ENCODE measurements at regions not wholly inside any gene's neighbourhood (a gene's known extent, or its start where the extent isn't known, plus 50 kb on each side); places are given as distances from the start of the nearest gene placed in this dataset.
A peak's percentile ranks its signal among the peaks of the same experiment; 100 is the strongest.

- intact Hi-C loops (cut with DNase I, micrococcal nuclease), result no loop called here
- Histone ChIP-seq H3K27ac (ENCODE audit: low read depth in 1 of 2, low read length in 2 of 2) (no peak overlapping the region), H3K4me1 (ENCODE audit: insufficient read depth, low read length) (no peaks in the 10 kb centered on the region), H3K4me3 (ENCODE audit: low read length) (no peak overlapping the region), H3K27me3 (ENCODE audit: control insufficient read depth in 1 of 2, insufficient read depth in 2 of 2, low read length in 2 of 2) (no peaks in the 10 kb centered on the region), H3K36me3 (ENCODE audit: insufficient read depth, low read length) (no peaks in the 10 kb centered on the region), H3K9me3 (ENCODE audit: control insufficient read depth in 1 of 2, insufficient read depth in 1 of 2, low read length in 2 of 2) (no peaks in the 10 kb centered on the region)
- peak overlapping the region; percentile 35 for H3K27ac Mint-ChIP-seq
- ATAC-seq (ENCODE audit: poor library complexity), result no peak
- no peaks in the 10 kb centered on the region for H3K36me3 Mint-ChIP-seq (ENCODE audit: low read depth)
- H3K4me3 Mint-ChIP-seq, result no peak overlapping the region
- DNase-seq, result no peak
- TF ChIP-seq CTCF (IDR thresholded peaks at IDR 0.05), result no peak
- H3K27me3 Mint-ChIP-seq, result no peaks in the 10 kb centered on the region
- H3K4me1 Mint-ChIP-seq (ENCODE audit: low read depth), result peaks cover 29% of the 10 kb centered on the region
- ChIA-PET POLR2A (interaction anchor here (1.0 to 1.3 kb wide), 2 partner anchors 12 to 252 kb away, joined by 3 read pairs; no protein-coding TSS in a partner anchor), CTCF (no interaction called here)
- H3K9me3 Mint-ChIP-seq, result no peaks in the 10 kb centered on the region
These were observed 121.5 kb upstream of the ARG1 start for GRCh38 chr6:131451321-131452144.

GRCh38 chr6:131453803-131454202, 119.2 kb upstream of the ARG1 start:
- Histone ChIP-seq H3K27me3 (ENCODE audit: control insufficient read depth in 1 of 2, insufficient read depth in 2 of 2, low read length in 2 of 2) (no peaks in the 10 kb centered on the region), H3K36me3 (ENCODE audit: insufficient read depth, low read length) (no peaks in the 10 kb centered on the region), H3K4me1 (ENCODE audit: insufficient read depth, low read length) (no peaks in the 10 kb centered on the region), H3K27ac (ENCODE audit: low read depth in 1 of 2, low read length in 2 of 2) (no peak overlapping the region), H3K4me3 (ENCODE audit: low read length) (no peak overlapping the region), H3K9me3 (ENCODE audit: control insufficient read depth in 1 of 2, insufficient read depth in 1 of 2, low read length in 2 of 2) (no peaks in the 10 kb centered on the region)
- ATAC-seq (ENCODE audit: poor library complexity) (no peak), DNase-seq (no peak)
- H3K4me3 Mint-ChIP-seq, result no peak overlapping the region
- intact Hi-C loops (cut with DNase I, micrococcal nuclease), result no loop called here
- CTCF ChIA-PET, result interaction anchor here (0.6 kb wide), 1 partner anchor 143 kb away, joined by 3 read pairs; no protein-coding TSS in a partner anchor
- TF ChIP-seq CTCF (IDR thresholded peaks at IDR 0.05), result no peak
- peaks cover 15% of the 10 kb centered on the region for H3K4me1 Mint-ChIP-seq (ENCODE audit: low read depth)
- H3K27me3 Mint-ChIP-seq, result no peaks in the 10 kb centered on the region
- H3K27ac Mint-ChIP-seq, result no peak overlapping the region
- no peaks in the 10 kb centered on the region for H3K36me3 Mint-ChIP-seq (ENCODE audit: low read depth)
- POLR2A ChIA-PET, result no interaction called here
- H3K9me3 Mint-ChIP-seq, result no peaks in the 10 kb centered on the region

- POLR2A ChIA-PET, result no interaction called here
- Mint-ChIP-seq H3K9me3 (no peaks in the 10 kb centered on the region), H3K4me1 (ENCODE audit: low read depth) (peaks cover 6% of the 10 kb centered on the region), H3K27ac (no peak overlapping the region), H3K36me3 (ENCODE audit: low read depth) (no peaks in the 10 kb centered on the region), H3K27me3 (no peaks in the 10 kb centered on the region), H3K4me3 (no peak overlapping the region)
- no peak for TF ChIP-seq CTCF (IDR thresholded peaks at IDR 0.05)
- ATAC-seq (ENCODE audit: poor library complexity), result no peak
- intact Hi-C loops (cut with DNase I, micrococcal nuclease), result no loop called here
- no peak overlapping the region for H3K4me3 ChIP-seq (ENCODE audit: low read length)
- no peak for DNase-seq
- H3K4me1 ChIP-seq (ENCODE audit: insufficient read depth, low read length), result peaks cover 6% of the 10 kb centered on the region
- no peaks in the 10 kb centered on the region for H3K36me3 ChIP-seq (ENCODE audit: insufficient read depth, low read length)
- CTCF ChIA-PET, result no interaction called here
- no peaks in the 10 kb centered on the region for H3K9me3 ChIP-seq (ENCODE audit: control insufficient read depth in 1 of 2, insufficient read depth in 1 of 2, low read length in 2 of 2)
- no peaks in the 10 kb centered on the region for H3K27me3 ChIP-seq (ENCODE audit: control insufficient read depth in 1 of 2, insufficient read depth in 2 of 2, low read length in 2 of 2)
- H3K27ac ChIP-seq (ENCODE audit: low read depth in 1 of 2, low read length in 2 of 2), result no peak overlapping the region
These were observed 116.5 kb upstream of the ARG1 start for GRCh38 chr6:131456565-131456964.

Data from CD4-positive, alpha-beta T cell (primary cell).